Skin epidermis (tissue), 12 donors: ENCODE measurements at regions not wholly inside any gene's neighbourhood (a gene's known extent, or its start where the extent isn't known, plus 50 kb on each side); places are given as distances from the start of the nearest gene placed in this dataset.

Source experiments
- H3K27ac ChIP-seq, 21 experiments: fragments of 200-600 bp; sonication (generic) in 11 of 21; one replicate each; pipeline ENCODE4 v1.5.0; 2020; ENCODE audit warnings: mild to moderate bottlenecking in 3 of 21, inconsistent platforms in 2 of 21, moderate library complexity in 2 of 21
- H3K4me3 ChIP-seq, 7 experiments: fragments of 200-600 bp; sonication (generic) in 2 of 7; one replicate each; pipeline ENCODE4 v1.5.0; 2020; ENCODE audit warnings: inconsistent platforms in 2 of 7, mild to moderate bottlenecking in 2 of 7, moderate library complexity in 1 of 7

- H3K4me3 ChIP-seq = no peak overlapping the region
- H3K27ac ChIP-seq = no peak overlapping the region
These were observed 459.1 kb downstream of the MIAT start for GRCh38 chr22:27116312-27117086.

- Histone ChIP-seq H3K27ac (no peak overlapping the region), H3K4me3 (no peak overlapping the region)
These were observed 462.6 kb downstream of the MIAT start for GRCh38 chr22:27120036-27120435.

DNA sequence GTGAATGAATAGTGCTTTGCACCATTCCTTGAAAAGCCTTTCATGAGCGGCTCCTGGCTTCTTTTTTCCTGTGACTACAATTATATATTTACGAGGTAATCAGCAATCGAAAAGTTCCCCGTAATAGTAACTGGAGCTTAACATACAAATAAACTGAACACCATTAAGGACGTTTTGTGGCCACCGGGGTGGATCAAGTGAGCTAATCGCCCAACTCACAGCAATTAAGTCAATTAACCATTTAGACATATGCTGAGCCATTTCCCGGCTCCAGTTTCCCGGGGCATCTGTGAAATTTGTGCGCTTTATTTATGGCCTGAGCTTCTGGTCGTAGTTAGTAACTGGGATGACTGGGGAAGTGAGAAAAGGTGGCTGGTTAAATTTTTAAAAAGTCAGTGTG, 465.2 kb downstream of the MIAT start:
- Histone ChIP-seq H3K4me3 (no peak overlapping the region), H3K27ac (no peak overlapping the region)

GRCh38 chr22:27123880-27124279, 466.5 kb downstream of the MIAT start:
- Histone ChIP-seq H3K4me3 (no peak overlapping the region), H3K27ac (peak overlapping the region in 2 of 21 experiments; percentile 61 to 62)

GRCh38 chr22:27124351-27124966, 467.1 kb downstream of the MIAT start:
- peak overlapping the region in 2 of 21 experiments; percentile 61 to 62 for H3K27ac ChIP-seq
- H3K4me3 ChIP-seq = no peak overlapping the region

DNA sequence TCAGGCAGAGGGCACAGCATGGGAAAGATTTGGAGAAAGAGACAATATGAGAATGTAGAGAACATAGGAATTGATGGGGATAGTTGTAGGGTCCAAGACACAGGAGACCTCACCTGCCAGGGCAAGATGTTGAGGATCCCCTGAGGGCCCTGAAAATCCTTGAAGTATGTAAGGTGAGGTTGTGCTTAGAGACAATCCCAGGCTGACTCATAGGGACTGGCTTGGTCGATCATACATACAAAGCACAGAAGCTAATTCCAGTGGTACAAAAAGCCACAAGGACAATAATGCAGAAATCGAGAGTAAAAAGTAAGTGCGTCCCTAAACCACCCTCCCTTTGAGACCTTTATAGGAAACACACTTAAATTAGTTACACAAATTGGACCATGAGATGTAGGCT, 468.2 kb downstream of the MIAT start:
- no peak overlapping the region for H3K27ac ChIP-seq
- no peak overlapping the region for H3K4me3 ChIP-seq

GRCh38 chr22:27127911-27128310, 470.5 kb downstream of the MIAT start:
- H3K27ac ChIP-seq = no peak overlapping the region
- H3K4me3 ChIP-seq = no peak overlapping the region

DNA sequence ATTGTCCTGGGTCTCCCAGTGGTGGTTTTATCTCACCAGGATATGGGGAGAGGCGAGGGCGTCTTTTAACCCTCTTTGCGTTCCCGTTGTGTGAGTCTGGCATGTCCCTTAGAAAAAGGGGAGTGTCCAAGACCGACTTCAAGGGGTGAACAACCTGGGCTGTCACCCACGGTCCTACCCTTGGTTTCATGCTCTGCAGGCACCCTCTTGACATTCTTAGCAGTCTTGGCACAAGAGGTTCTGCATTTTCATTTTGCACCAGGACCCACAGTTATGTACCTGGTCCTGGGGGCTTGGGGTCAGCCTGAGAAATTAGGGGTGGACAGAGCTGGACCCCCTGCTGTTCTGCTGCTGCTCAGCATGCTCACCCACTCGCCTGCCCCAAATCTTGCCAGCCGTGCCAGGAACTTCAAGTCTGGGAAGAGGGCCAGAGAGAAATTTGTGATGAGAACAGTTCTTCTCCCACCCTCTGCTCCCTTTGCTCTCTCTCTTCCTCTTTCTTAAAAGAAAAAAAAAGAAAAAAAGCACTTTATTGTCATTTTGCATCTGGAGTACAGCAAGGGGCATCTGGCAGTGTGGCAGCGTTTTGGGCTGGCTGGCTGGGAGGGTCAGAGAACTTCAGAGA, 471.2 kb downstream of the MIAT start:
- Histone ChIP-seq H3K27ac (peak overlapping the region in 1 of 21 experiments; percentile 21), H3K4me3 (no peak overlapping the region)

GRCh38 chr22:27129266-27129665, 471.9 kb downstream of the MIAT start:
- peak overlapping the region in 1 of 21 experiments; percentile 21 for H3K27ac ChIP-seq
- no peak overlapping the region for H3K4me3 ChIP-seq

- H3K27ac ChIP-seq = no peak overlapping the region
- no peak overlapping the region for H3K4me3 ChIP-seq
These were observed 473.5 kb downstream of the MIAT start for GRCh38 chr22:27130906-27131305.

- no peak overlapping the region for H3K27ac ChIP-seq
- H3K4me3 ChIP-seq = no peak overlapping the region
These were observed 474.0 kb downstream of the MIAT start for GRCh38 chr22:27131346-27131745.

DNA sequence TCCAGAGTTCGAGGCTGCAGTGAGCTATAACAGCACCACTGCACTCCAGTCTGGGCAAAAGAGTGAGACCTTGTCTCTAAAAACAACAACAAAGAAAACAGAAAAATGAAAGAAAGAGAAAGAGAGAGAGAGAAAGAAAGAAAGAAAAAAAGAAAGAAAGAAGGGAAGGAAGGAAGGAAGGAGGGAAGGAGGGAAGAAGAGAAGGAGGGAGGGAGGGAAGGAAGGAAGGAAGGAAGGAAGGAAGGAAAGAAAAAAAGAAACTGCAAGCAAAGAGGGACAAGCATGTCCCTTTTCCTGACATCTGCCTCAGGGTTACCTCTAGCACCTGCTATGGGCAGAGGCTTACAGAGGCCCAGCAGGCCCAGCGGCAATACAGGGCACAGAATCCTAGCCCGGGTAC, 475.0 kb downstream of the MIAT start:
- Histone ChIP-seq H3K4me3 (no peak overlapping the region), H3K27ac (peak overlapping the region in 1 of 21 experiments; percentile 46)

DNA sequence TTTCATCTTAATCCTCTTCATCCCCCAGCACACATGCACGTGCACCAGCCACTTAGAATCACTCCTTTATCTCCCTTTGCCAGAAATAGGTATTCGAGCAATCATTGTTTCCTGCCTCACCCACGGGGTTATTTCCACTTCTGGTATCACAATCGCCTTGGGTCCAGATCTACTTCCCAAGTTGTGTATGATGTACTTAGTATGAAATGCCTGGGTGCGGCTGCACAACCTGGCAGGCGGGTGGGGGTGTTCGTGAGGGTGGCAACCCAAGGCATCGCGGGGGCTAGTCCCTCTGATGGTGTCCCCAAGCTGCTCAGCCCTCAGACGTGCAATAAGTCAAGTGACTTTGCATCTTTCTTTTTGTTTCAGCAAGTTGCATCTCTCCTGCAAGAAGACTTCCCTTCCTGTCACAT, 475.6 kb downstream of the MIAT start:
- no peak overlapping the region for H3K4me3 ChIP-seq
- H3K27ac ChIP-seq = peak overlapping the region in 4 of 21 experiments; percentile 59 to 82 (median 68)

DNA sequence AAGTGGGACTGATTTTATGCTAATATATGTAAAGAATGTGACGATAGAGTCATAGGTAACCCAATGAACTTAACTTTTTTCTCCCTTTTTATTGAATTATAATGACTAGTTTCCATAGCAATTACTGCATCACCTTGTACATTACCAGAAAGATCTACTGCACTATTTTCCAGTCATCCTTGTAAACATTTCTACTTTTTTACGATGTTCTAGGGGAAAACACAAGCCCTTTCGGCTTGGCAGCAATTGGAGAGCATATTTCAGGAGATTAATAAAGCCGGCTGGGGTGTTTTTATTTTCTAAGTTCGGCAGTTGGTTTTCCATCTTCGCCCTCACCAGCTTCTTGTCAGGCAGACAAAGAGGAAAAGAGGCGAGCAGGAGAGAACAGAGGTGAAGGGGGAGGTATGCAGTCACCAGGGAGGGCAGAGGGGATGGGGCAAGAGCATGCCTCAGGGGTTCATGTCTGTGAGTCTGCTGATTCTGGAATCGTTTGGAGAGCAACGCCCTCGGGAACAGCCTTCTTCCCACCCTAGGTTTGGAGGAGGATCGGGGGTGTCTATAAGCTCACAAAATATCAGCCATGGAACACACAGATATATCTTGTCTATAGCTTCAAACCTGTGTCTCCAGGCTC, 476.4 kb downstream of the MIAT start:
- Histone ChIP-seq H3K4me3 (no peak overlapping the region), H3K27ac (peak overlapping the region in 15 of 21 experiments; percentile 4 to 85 (median 67))

DNA sequence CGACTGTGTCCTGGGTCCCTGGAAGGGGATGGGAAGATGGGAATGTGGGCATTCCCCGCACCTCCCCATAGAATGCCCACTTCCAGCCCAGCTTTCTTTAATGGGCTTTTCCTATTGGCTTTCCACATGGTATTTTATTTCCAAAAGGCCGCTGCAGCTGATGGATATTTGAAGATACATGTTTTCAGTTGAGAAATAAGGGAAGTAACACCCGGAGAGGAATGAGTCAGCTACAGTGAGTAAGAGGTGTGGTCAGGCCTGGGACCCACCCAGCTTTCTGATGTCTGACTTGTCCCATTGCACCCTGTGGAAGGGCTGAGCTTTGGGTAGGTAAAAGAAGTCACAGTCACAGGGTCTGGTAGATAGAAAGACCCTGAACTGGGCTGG, 476.9 kb downstream of the MIAT start:
- H3K27ac ChIP-seq = peak overlapping the region in 14 of 21 experiments; percentile 4 to 85 (median 68)

DNA sequence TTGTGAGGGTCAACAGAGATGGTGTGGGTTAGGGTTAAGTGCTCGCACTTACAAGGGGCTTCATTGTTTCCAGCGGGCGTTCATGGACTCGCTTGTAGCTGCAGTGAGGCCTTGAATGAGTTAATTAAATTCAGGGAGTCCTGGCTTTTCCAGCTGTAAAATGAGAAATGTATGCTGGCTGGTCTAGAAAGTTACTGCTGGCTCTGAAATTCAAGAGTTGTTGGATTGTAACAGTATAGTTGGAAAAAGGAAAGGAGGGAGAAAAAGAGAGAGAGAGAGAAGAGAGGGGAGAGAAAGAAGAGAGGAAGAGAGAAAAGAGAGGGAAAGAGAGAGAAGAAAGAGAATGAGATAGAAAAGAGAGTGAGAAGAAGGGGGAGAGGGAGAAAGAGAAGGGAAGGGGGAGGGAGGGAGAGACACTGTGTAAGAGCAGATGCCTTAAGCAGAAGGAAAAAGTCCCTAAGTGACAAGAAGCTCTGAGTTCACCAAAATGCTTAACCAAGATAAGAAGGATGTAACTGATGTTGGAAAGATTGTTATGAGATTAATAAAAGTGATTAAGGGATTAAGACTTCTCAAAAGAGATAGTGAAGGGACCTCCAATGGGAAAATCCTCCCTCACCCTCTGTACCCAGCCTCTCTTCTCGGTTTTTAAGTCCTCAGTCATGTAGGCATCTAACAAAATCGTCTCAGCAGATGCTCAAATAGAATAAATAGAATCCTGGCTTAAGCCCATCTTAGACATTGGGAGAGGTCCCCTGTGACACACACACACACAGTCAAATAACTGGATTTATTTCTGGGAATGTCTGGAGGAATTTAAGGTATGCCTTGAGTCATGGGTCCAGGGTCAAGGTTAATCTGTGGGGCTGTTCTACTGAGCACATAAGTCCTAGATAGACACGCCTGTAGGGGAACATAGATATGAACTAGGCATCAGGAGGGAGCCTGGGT, 477.9 kb downstream of the MIAT start:
- H3K27ac ChIP-seq = peak overlapping the region in 8 of 21 experiments; percentile 18 to 85 (median 68)
- H3K4me3 ChIP-seq = no peak overlapping the region

More for the DNA sequence above, 476.9 kb downstream of the MIAT start:
- H3K4me3 ChIP-seq = no peak overlapping the region

DNA sequence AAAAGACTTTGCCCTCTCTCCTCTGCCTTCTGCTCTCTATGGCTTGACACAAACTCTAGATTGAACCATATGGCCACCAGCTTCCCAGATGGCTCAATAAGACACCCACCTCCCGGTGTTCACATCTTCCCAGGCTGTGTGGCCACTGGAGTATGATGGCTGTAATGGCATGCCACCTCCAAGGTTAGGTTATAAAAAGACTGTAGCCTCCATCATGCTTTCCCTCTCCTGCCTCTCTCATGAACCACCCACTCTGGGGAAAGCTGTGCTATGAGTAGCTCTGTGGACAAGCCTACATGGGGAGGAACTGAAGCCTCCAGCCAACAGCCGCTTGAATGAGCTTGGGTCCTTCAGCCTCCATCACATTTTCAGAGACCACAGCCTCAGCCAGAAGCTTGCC, 479.2 kb downstream of the MIAT start:
- H3K27ac ChIP-seq = no peak overlapping the region
- no peak overlapping the region for H3K4me3 ChIP-seq

DNA sequence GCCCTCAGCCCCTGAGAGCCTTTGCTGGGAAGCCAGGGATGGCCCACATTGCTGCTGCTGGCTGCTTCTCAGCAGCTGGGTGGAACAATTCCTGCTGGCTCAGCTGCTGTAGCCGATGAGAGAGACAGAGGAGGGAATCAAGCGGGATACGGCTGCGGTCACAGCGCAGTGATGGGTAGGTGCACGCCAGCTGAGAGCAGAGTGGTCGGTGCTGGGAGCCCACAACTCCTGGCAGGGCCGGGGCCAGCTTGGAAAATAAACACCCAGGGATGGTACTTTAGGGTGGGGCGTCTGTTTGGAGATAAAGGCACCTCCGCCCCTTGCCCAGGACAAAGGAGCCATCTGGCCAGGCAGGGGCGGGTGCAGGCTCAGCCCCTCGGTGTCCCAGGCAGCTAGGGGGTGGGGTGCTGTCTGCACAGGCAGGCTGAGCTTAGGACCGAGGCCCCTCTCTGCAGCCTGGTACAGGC, 480.5 kb downstream of the MIAT start:
- Histone ChIP-seq H3K4me3 (no peak overlapping the region), H3K27ac (no peak overlapping the region)

DNA sequence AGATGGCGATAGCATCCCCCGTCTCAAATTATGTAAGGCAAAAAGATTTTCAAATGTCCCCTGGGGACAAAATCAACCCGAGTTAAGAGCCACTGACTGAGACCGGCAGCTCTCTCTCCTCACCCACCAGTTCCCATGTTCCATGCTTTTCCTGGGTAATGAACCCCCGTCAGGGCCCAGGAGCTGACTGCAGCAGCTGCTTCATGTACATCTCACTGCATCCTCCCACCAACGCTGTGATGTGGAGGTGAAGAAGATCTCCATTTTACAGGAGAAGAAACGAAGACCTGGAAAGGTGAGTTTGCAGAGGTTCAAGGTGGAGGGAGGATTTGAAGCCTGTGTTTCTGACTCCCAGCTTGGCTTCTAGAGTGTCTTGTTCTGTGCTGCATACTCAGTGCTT, 481.1 kb downstream of the MIAT start:
- Histone ChIP-seq H3K4me3 (no peak overlapping the region), H3K27ac (no peak overlapping the region)
